SK-N-SH (cell line): ENCODE measurements at regions not wholly inside any gene's neighbourhood (a gene's known extent, or its start where the extent isn't known, plus 50 kb on each side); places are given as distances from the start of the nearest gene placed in this dataset.

ENCODE experiments used
- EZH2phosphoT487 ChIP-seq: fragments of 200-600 bp; sonication (generic); IDR thresholded peaks from 2 replicates; pipeline ENCODE4 v1.6.1; 2017; ENCODE audit warnings: low read depth, mixed run types, mild to moderate bottlenecking, antibody characterized with exemption, moderate library complexity, borderline replicate concordance
- FOXM1 ChIP-seq: IDR thresholded peaks from 2 replicates; pipeline ENCODE4 v1.4.0; 2012; ENCODE audit warnings: low read depth, mild to moderate bottlenecking
- NFIC ChIP-seq: IDR thresholded peaks from 2 replicates; pipeline ENCODE4 v1.4.0; 2012; ENCODE audit warnings: borderline replicate concordance
- POLR2AphosphoS5 ChIP-seq: IDR thresholded peaks from 2 replicates; pipeline ENCODE4 v1.6.1; 2012; ENCODE audit warnings: low read depth, low read length
- TF ChIP-seq, protein P1 (sequence below): fragments of 200-600 bp; sonication (generic); IDR thresholded peaks from 2 replicates; pipeline ENCODE4 v1.6.1; 2017; ENCODE audit warnings: antibody characterized with exemption, mild to moderate bottlenecking, moderate library complexity
- TF ChIP-seq, protein P2 (sequence below): fragments of 150-350 bp; IDR thresholded peaks from 2 replicates; pipeline ENCODE4 v1.6.1; 2017; ENCODE audit warnings: antibody characterized with exemption, low read length, low read depth, borderline replicate concordance
- TF ChIP-seq, protein P3 (sequence below): IDR thresholded peaks from 2 replicates; pipeline ENCODE4; 2012
- TF ChIP-seq, protein P4 (sequence below): IDR thresholded peaks from 2 replicates; pipeline ENCODE4 v1.4.0; 2012; ENCODE audit warnings: low read depth, borderline replicate concordance

DNA sequence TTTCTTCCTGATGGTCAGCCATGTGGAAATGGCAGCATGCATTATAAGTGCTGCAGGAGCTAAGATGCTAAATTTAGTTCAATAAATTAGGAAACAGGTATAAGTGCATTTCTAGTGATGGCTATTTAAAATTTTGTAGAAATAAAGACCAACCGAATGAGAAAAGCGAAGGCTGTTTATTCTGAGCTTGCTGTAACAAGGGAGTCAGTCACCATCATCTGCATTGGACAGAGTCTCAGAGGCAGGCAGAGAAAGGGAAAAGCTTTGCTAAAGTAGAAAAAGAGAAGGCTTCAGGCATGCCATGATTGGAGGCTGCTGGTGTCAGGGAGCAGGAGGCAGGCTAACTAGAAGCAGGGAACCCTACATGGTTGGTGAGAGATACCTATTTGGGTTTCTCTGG is 451.0 kb downstream of the EDEM1 start:
- TF ChIP-seq, protein P1, sequence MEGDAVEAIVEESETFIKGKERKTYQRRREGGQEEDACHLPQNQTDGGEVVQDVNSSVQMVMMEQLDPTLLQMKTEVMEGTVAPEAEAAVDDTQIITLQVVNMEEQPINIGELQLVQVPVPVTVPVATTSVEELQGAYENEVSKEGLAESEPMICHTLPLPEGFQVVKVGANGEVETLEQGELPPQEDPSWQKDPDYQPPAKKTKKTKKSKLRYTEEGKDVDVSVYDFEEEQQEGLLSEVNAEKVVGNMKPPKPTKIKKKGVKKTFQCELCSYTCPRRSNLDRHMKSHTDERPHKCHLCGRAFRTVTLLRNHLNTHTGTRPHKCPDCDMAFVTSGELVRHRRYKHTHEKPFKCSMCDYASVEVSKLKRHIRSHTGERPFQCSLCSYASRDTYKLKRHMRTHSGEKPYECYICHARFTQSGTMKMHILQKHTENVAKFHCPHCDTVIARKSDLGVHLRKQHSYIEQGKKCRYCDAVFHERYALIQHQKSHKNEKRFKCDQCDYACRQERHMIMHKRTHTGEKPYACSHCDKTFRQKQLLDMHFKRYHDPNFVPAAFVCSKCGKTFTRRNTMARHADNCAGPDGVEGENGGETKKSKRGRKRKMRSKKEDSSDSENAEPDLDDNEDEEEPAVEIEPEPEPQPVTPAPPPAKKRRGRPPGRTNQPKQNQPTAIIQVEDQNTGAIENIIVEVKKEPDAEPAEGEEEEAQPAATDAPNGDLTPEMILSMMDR = no peak
- TF ChIP-seq, protein P2, sequence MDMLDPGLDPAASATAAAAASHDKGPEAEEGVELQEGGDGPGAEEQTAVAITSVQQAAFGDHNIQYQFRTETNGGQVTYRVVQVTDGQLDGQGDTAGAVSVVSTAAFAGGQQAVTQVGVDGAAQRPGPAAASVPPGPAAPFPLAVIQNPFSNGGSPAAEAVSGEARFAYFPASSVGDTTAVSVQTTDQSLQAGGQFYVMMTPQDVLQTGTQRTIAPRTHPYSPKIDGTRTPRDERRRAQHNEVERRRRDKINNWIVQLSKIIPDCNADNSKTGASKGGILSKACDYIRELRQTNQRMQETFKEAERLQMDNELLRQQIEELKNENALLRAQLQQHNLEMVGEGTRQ = no peak
- no peak for TF ChIP-seq POLR2AphosphoS5
- TF ChIP-seq EZH2phosphoT487 = no peak
- TF ChIP-seq, protein P3, sequence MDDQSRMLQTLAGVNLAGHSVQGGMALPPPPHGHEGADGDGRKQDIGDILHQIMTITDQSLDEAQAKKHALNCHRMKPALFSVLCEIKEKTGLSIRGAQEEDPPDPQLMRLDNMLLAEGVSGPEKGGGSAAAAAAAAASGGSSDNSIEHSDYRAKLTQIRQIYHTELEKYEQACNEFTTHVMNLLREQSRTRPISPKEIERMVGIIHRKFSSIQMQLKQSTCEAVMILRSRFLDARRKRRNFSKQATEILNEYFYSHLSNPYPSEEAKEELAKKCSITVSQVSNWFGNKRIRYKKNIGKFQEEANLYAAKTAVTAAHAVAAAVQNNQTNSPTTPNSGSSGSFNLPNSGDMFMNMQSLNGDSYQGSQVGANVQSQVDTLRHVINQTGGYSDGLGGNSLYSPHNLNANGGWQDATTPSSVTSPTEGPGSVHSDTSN = no peak
- TF ChIP-seq NFIC = no peak
- TF ChIP-seq, protein P4, sequence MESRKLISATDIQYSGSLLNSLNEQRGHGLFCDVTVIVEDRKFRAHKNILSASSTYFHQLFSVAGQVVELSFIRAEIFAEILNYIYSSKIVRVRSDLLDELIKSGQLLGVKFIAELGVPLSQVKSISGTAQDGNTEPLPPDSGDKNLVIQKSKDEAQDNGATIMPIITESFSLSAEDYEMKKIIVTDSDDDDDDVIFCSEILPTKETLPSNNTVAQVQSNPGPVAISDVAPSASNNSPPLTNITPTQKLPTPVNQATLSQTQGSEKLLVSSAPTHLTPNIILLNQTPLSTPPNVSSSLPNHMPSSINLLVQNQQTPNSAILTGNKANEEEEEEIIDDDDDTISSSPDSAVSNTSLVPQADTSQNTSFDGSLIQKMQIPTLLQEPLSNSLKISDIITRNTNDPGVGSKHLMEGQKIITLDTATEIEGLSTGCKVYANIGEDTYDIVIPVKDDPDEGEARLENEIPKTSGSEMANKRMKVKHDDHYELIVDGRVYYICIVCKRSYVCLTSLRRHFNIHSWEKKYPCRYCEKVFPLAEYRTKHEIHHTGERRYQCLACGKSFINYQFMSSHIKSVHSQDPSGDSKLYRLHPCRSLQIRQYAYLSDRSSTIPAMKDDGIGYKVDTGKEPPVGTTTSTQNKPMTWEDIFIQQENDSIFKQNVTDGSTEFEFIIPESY = no peak
- no peak for TF ChIP-seq FOXM1
